Hepatocyte (in vitro differentiated cells): ENCODE measurements at regions not wholly inside any gene's neighbourhood (a gene's known extent, or its start where the extent isn't known, plus 50 kb on each side); places are given as distances from the start of the nearest gene placed in this dataset.

Source experiments
- CTCF ChIP-seq: fragments of 200-600 bp; sonication (generic); IDR thresholded peaks from 2 replicates; pipeline ENCODE4 v1.5.1; 2016; ENCODE audit warnings: antibody characterized with exemption, mild to moderate bottlenecking; ENCODE audit not compliant: poor library complexity
- EZH2phosphoT487 ChIP-seq: fragments of 200-600 bp; sonication (generic); IDR thresholded peaks from one replicate; pipeline ENCODE4 v1.6.1; 2018; ENCODE audit warnings: antibody characterized with exemption, mild to moderate bottlenecking, low read depth, moderate library complexity; ENCODE audit not compliant: unreplicated experiment, severe bottlenecking

- no peak for TF ChIP-seq CTCF
- TF ChIP-seq EZH2phosphoT487 = no peak
These were observed 193.9 kb downstream of the BCL11A start for GRCh38 chr2:60359569-60359968.
